Nephron progenitor cell (in vitro differentiated cells): ENCODE measurements at regions not wholly inside any gene's neighbourhood (a gene's known extent, or its start where the extent isn't known, plus 50 kb on each side); places are given as distances from the start of the nearest gene placed in this dataset.

Experiments used
- DNase-seq: peaks from one replicate; pipeline ENCODE4 v3.0.0; 2021
- H3K27ac Mint-ChIP-seq: 2 replicates; pipeline ENCODE4 v1.8.0; 2021; ENCODE audit warnings: mild to moderate bottlenecking, moderate library complexity, mixed read lengths
- H3K27me3 Mint-ChIP-seq: 2 replicates; pipeline ENCODE4 v1.8.0; 2021; ENCODE audit warnings: mild to moderate bottlenecking, low read depth, mixed read lengths; ENCODE audit not compliant: poor library complexity
- H3K36me3 Mint-ChIP-seq: 2 replicates; pipeline ENCODE4 v1.8.0; 2021; ENCODE audit warnings: low read depth, mixed read lengths
- H3K4me1 Mint-ChIP-seq: 2 replicates; pipeline ENCODE4 v1.8.0; 2021; ENCODE audit warnings: mixed read lengths
- H3K4me3 Mint-ChIP-seq: 2 replicates; pipeline ENCODE4 v1.8.0; 2021; ENCODE audit warnings: mild to moderate bottlenecking, moderate library complexity, mixed read lengths
- H3K9me3 Mint-ChIP-seq: 2 replicates; pipeline ENCODE4 v1.8.0; 2021; ENCODE audit warnings: mild to moderate bottlenecking, moderate library complexity, mixed read lengths
- TF ChIP-seq, protein P1 (sequence below): fragments of 200-600 bp; sonication (generic); IDR thresholded peaks from 2 replicates; pipeline ENCODE4 v1.5.0; 2021; ENCODE audit warnings: antibody characterized with exemption

GRCh38 chr1:5649166-5649551, 343.1 kb downstream of the NPHP4 start:
- no peak for DNase-seq
- Mint-ChIP-seq H3K36me3 (no peaks in the 10 kb centered on the region), H3K27ac (peak overlapping the region; percentile 32), H3K4me1 (peaks cover 43% of the 10 kb centered on the region), H3K27me3 (peaks cover 43% of the 10 kb centered on the region), H3K4me3 (no peak overlapping the region), H3K9me3 (peaks cover 7% of the 10 kb centered on the region)
- TF ChIP-seq, protein P1, sequence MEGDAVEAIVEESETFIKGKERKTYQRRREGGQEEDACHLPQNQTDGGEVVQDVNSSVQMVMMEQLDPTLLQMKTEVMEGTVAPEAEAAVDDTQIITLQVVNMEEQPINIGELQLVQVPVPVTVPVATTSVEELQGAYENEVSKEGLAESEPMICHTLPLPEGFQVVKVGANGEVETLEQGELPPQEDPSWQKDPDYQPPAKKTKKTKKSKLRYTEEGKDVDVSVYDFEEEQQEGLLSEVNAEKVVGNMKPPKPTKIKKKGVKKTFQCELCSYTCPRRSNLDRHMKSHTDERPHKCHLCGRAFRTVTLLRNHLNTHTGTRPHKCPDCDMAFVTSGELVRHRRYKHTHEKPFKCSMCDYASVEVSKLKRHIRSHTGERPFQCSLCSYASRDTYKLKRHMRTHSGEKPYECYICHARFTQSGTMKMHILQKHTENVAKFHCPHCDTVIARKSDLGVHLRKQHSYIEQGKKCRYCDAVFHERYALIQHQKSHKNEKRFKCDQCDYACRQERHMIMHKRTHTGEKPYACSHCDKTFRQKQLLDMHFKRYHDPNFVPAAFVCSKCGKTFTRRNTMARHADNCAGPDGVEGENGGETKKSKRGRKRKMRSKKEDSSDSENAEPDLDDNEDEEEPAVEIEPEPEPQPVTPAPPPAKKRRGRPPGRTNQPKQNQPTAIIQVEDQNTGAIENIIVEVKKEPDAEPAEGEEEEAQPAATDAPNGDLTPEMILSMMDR = no peak

GRCh38 chr1:5648410-5649165, 343.6 kb downstream of the NPHP4 start:
- Mint-ChIP-seq H3K36me3 (no peaks in the 10 kb centered on the region), H3K4me3 (no peak overlapping the region), H3K27me3 (peaks cover 42% of the 10 kb centered on the region), H3K27ac (peak overlapping the region; percentile 32), H3K4me1 (peaks cover 46% of the 10 kb centered on the region), H3K9me3 (peaks cover 4% of the 10 kb centered on the region)
- no peak for DNase-seq
- TF ChIP-seq, protein P1 = no peak

DNA sequence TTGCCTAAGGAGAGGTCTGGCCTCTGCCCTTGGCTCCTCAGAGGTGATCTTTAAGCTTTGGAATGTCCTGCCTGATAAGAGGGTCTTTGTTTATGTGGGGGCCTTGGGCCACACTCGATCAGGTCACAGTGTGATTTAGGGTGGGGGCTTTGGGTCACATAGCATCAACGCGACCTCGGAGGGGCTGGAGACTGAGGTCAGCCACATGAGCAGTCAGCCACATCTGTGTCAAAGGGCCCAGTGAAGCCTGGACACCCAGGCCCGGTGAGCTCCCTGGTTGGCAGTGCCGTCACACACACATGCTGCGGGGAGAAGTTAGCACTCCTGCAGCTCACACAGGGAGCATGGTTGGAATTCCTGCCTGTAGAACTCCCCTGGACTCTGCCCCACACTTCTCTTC, 345.0 kb downstream of the NPHP4 start:
- peaks cover 46% of the 10 kb centered on the region for H3K4me1 Mint-ChIP-seq
- TF ChIP-seq, protein P1 = no peak
- DNase-seq = peak; percentile 30
- no peak overlapping the region for H3K27ac Mint-ChIP-seq
- no peaks in the 10 kb centered on the region for H3K36me3 Mint-ChIP-seq
- peaks cover 4% of the 10 kb centered on the region for H3K9me3 Mint-ChIP-seq
- H3K4me3 Mint-ChIP-seq = no peak overlapping the region
- H3K27me3 Mint-ChIP-seq = peaks cover 28% of the 10 kb centered on the region

DNA sequence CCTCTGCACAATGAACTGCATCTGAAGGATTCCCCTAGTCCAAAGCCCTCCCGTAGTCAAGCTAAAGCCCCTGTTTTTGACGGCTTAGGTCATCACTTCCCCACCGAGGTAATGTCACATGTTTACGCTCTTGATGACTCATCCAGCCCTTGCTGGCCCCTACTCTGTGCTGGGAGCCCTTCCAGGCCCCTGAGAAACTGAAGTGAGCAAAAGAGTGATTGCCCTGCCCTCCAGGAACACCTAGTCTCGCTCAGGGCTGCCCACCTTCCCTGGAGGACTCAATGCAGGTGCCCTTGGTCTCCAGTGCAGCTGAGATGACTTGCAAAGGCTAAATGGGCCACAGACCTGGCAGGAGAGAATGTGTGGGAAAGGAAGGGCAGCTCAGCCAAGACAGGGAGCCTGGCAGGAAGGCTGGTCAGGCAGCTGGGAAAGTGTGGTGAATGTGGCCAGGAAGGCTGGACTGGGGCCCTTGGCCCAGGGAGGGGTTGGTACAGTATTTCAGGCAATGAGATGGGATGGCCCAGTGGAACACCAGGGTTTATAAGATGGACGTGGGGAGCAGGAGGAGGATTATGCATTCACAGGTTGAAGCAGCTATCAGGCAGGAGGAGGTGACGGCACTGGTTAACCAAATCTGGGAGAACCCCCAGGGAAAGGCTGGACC, 345.6 kb downstream of the NPHP4 start:
- TF ChIP-seq, protein P1 = no peak
- peaks cover 46% of the 10 kb centered on the region for H3K4me1 Mint-ChIP-seq
- peaks cover 25% of the 10 kb centered on the region for H3K27me3 Mint-ChIP-seq
- H3K36me3 Mint-ChIP-seq = no peaks in the 10 kb centered on the region
- no peak overlapping the region for H3K4me3 Mint-ChIP-seq
- no peak for DNase-seq
- H3K27ac Mint-ChIP-seq = peak overlapping the region; percentile 91
- H3K9me3 Mint-ChIP-seq = peaks cover 4% of the 10 kb centered on the region

GRCh38 chr1:5645929-5646328, 346.3 kb downstream of the NPHP4 start:
- DNase-seq = no peak
- Mint-ChIP-seq H3K4me1 (peaks cover 45% of the 10 kb centered on the region), H3K9me3 (peaks cover 4% of the 10 kb centered on the region), H3K36me3 (no peaks in the 10 kb centered on the region), H3K27ac (no peak overlapping the region), H3K27me3 (peaks cover 30% of the 10 kb centered on the region), H3K4me3 (no peak overlapping the region)
- TF ChIP-seq, protein P1 = no peak

- DNase-seq = no peak
- TF ChIP-seq, protein P1 = no peak
- H3K27me3 Mint-ChIP-seq = peaks cover 24% of the 10 kb centered on the region
- H3K4me3 Mint-ChIP-seq = no peak overlapping the region
- H3K27ac Mint-ChIP-seq = no peak overlapping the region
- H3K4me1 Mint-ChIP-seq = peaks cover 36% of the 10 kb centered on the region
- peaks cover 4% of the 10 kb centered on the region for H3K9me3 Mint-ChIP-seq
- no peaks in the 10 kb centered on the region for H3K36me3 Mint-ChIP-seq
These were observed 347.2 kb downstream of the NPHP4 start for GRCh38 chr1:5645135-5645399.
